Left lung (tissue), 4 donors: ENCODE measurements at regions not wholly inside any gene's neighbourhood (a gene's known extent, or its start where the extent isn't known, plus 50 kb on each side); places are given as distances from the start of the nearest gene placed in this dataset.

Experiments used
- ATAC-seq: fragments of 200-7000 bp; cut with Tn5 transposase; one replicate; pipeline ENCODE4 v1.9.1; 2020; ENCODE audit warnings: moderate library complexity
- DNase-seq, 4 donors: peaks; one replicate each; pipeline ENCODE4 v3.0.0-alpha.2; 2013 to 2020
- H3K27ac ChIP-seq, 2 donors: fragments of 200-600 bp; sonication (generic) in 1 of 2; one replicate each; pipeline versions ENCODE4 v1.5.0 to v1.8.0; 2020 to 2021
- H3K27me3 ChIP-seq, 2 donors: fragments of 200-600 bp; sonication (generic) in 1 of 2; one replicate each; pipeline versions ENCODE4 v1.5.0 to v1.8.0; 2020 to 2021
- H3K36me3 ChIP-seq, 2 donors: fragments of 200-600 bp; sonication (generic) in 1 of 2; one replicate each; pipeline versions ENCODE4 v1.5.0 to v1.8.0; 2020 to 2021
- H3K4me1 ChIP-seq, 2 donors: fragments of 200-600 bp; one replicate each; pipeline ENCODE4 v1.8.0; 2021
- H3K4me3 ChIP-seq, 2 donors: fragments of 200-600 bp; sonication (generic) in 1 of 2; one replicate each; pipeline versions ENCODE4 v1.5.0 to v1.8.0; 2020 to 2021; ENCODE audit warnings: mild to moderate bottlenecking in 1 of 2
- H3K9me3 ChIP-seq, 2 donors: fragments of 200-600 bp; sonication (generic) in 1 of 2; one replicate each; pipeline versions ENCODE4 v1.5.0 to v1.8.0; 2020 to 2021
- CTCF ChIP-seq, 2 donors: fragments of 200-600 bp; sonication (generic) in 1 of 2; IDR thresholded peaks; one replicate each; pipeline versions ENCODE4 v1.5.0 to v1.8.0; 2021; ENCODE audit warnings: antibody characterized with exemption in 2 of 2
- intact Hi-C, 2 donors: fragments of 100-400 bp; cut with DNase I; formaldehyde crosslinking; loops; one replicate each; pipeline versions ENCODE4 v1.11.2 to v1.14.2; 2022
- donor health status: DM: no; HTN: yes; CAD: no.
- donor health status: DM: no; HTN: no; CAD: no.

GRCh38 chr2:48856657-48857056 is 101.1 kb upstream of the LHCGR start:
- no peak overlapping the region for H3K4me3 ChIP-seq
- no peak for TF ChIP-seq CTCF (IDR thresholded peaks at IDR 0.05)
- ATAC-seq (no peak), DNase-seq (no peak)
- H3K36me3 ChIP-seq, result no peaks in the 10 kb centered on the region
- H3K4me1 ChIP-seq, result peaks cover 0 to 7% of the 10 kb centered on the region in 2 donors
- H3K27me3 ChIP-seq, result no peaks in the 10 kb centered on the region
- no peak overlapping the region for H3K27ac ChIP-seq
- intact Hi-C loops, result no loop called here
- H3K9me3 ChIP-seq, result no peaks in the 10 kb centered on the region

DNA sequence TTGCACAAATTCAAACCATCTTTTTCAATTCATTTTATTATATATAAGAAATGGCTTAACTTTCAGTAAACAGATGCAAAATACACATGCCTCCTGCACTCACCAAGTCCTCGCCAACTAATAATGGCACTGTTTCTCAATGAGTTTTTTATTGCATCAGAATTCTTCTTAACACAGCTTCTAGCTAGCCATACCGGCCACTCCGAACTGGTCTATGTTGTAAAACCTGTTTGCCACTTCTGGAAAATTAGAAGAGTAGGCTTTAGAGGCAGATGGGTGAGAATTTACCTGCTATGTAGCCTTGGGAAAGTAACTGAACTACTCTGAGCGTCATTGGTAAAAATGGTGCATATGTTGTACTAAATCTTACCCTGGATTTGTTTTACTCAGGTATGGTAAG is 100.6 kb upstream of the LHCGR start:
- intact Hi-C loops, result no loop called here
- Histone ChIP-seq H3K9me3 (no peaks in the 10 kb centered on the region), H3K4me3 (no peak overlapping the region), H3K36me3 (no peaks in the 10 kb centered on the region), H3K4me1 (peaks cover 0 to 7% of the 10 kb centered on the region in 2 donors), H3K27ac (no peak overlapping the region), H3K27me3 (no peaks in the 10 kb centered on the region)
- DNase-seq, result peak in 1 of 4 donors; percentile 3
- ATAC-seq, result peak; percentile 72
- no peak for TF ChIP-seq CTCF (IDR thresholded peaks at IDR 0.05)

DNA sequence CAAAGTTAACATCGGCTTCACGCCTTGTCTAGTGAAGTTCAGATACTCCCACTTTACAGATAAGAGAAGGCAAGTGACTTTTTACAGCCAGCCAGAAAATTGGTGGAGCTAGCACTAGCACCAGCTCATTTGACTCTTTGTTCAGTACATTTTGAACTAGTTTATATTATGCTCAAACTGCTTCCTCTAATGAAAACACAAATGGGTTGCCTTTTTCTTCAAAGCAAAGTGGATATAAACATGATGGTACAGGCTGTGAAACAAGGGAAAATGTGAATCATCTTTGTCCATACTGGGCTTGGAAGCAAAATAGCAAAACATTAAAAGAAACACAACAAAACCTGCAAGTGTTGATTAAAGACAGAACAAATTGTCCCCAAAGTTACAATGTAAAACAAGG is 99.6 kb upstream of the LHCGR start:
- intact Hi-C loops, result no loop called here
- Histone ChIP-seq H3K27me3 (no peaks in the 10 kb centered on the region), H3K4me1 (peaks cover 0 to 7% of the 10 kb centered on the region in 2 donors), H3K27ac (peak overlapping the region in 1 of 2 donors; percentile 7), H3K4me3 (no peak overlapping the region), H3K9me3 (no peaks in the 10 kb centered on the region), H3K36me3 (no peaks in the 10 kb centered on the region)
- ATAC-seq (peak; percentile 13), DNase-seq (no peak)
- no peak for TF ChIP-seq CTCF (IDR thresholded peaks at IDR 0.05)

DNA sequence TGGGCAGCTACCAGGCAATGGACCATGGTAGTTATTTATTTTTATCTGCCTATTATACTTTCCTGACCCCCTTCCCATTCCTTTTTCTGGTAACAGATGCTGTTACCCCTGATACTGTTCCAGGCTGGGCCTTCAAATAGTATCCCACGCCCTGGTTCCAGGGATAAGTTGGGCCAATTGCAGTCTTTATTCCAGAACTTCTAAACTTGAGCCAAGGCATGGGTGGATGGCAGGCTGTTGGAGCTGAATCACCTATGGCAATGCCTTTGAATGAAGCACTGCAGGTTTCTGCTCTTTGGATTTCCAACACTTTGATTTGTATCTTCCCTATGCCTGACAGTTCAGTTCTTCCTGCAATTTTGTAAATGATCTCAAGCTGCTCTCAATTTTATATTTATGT is 99.2 kb upstream of the LHCGR start:
- peaks cover 0 to 7% of the 10 kb centered on the region in 2 donors for H3K4me1 ChIP-seq
- TF ChIP-seq CTCF (IDR thresholded peaks at IDR 0.05), result no peak
- H3K9me3 ChIP-seq, result no peaks in the 10 kb centered on the region
- no peak overlapping the region for H3K4me3 ChIP-seq
- peak overlapping the region in 1 of 2 donors; percentile 7 for H3K27ac ChIP-seq
- intact Hi-C loops, result no loop called here
- H3K27me3 ChIP-seq, result no peaks in the 10 kb centered on the region
- no peak for ATAC-seq
- no peak for DNase-seq
- H3K36me3 ChIP-seq, result no peaks in the 10 kb centered on the region

GRCh38 chr2:48852938-48853337 is 97.4 kb upstream of the LHCGR start:
- DNase-seq (no peak), ATAC-seq (no peak)
- Histone ChIP-seq H3K27me3 (no peaks in the 10 kb centered on the region), H3K36me3 (no peaks in the 10 kb centered on the region), H3K9me3 (no peaks in the 10 kb centered on the region), H3K27ac (peak overlapping the region in 1 of 2 donors; percentile 0), H3K4me3 (no peak overlapping the region), H3K4me1 (peaks cover 0 to 7% of the 10 kb centered on the region in 2 donors)
- intact Hi-C loops, result no loop called here
- no peak for TF ChIP-seq CTCF (IDR thresholded peaks at IDR 0.05)
